SU-DHL-6 (cell line): ENCODE measurements at regions not wholly inside any gene's neighbourhood (a gene's known extent, or its start where the extent isn't known, plus 50 kb on each side); places are given as distances from the start of the nearest gene placed in this dataset.

Experiments
- H2AFZ ChIP-seq: fragments of 200-600 bp; sonication (generic); 2 replicates; pipeline ENCODE4 v1.6.1; 2014; ENCODE audit warnings: low read depth, mild to moderate bottlenecking, moderate library complexity, mixed read lengths, antibody characterized with exemption, low read length; ENCODE audit not compliant: severe bottlenecking
- H3F3A ChIP-seq: fragments of 200-600 bp; shearing (Covaris generic); 2 replicates; pipeline ENCODE4 v1.6.0; 2016; ENCODE audit warnings: antibody characterized with exemption, mild to moderate bottlenecking; ENCODE audit not compliant: insufficient read depth
- H3K27ac ChIP-seq: fragments of 200-600 bp; sonication (generic); 2 replicates; pipeline ENCODE4 v1.5.1; 2016; ENCODE audit warnings: low read depth, mild to moderate bottlenecking, low read length, moderate library complexity, mixed read lengths
- H3K27me3 ChIP-seq: fragments of 200-600 bp; sonication (generic), shearing (Covaris generic); 2 replicates; pipeline ENCODE4 v1.6.0; 2014; ENCODE audit warnings: mild to moderate bottlenecking, low read length
- H3K36me3 ChIP-seq: fragments of 200-600 bp; sonication (generic); 2 replicates; pipeline ENCODE4 v1.6.1; 2014; ENCODE audit warnings: mild to moderate bottlenecking, low read length, mixed read lengths
- H3K4me2 ChIP-seq: fragments of 300-600, 200-600 bp; shearing (Covaris generic), sonication (generic); 2 replicates; pipeline ENCODE4 v1.6.0; 2014; ENCODE audit warnings: low read length, low read depth, mild to moderate bottlenecking; ENCODE audit not compliant: poor library complexity, severe bottlenecking
- H3K4me3 ChIP-seq: fragments of 200-600 bp; sonication (generic); 2 replicates; pipeline ENCODE4 v1.5.1; 2014; ENCODE audit warnings: antibody characterized with exemption, low read length, mild to moderate bottlenecking, mixed read lengths; ENCODE audit not compliant: insufficient read depth, poor library complexity, severe bottlenecking
- H3K79me2 ChIP-seq: fragments of 200-600 bp; sonication (generic); 2 replicates; pipeline ENCODE4 v1.6.1; 2014; ENCODE audit warnings: mild to moderate bottlenecking, low read length, moderate library complexity; ENCODE audit not compliant: insufficient read depth
- H3K9ac ChIP-seq: fragments of 200-600 bp; sonication (generic); 2 replicates; pipeline ENCODE4 v1.7.0; 2014; ENCODE audit warnings: mild to moderate bottlenecking, low read length
- H3K9me2 ChIP-seq: fragments of 200-600 bp; sonication (generic); replicated peaks from 2 replicates; pipeline ENCODE4 v1.6.1; 2014; ENCODE audit warnings: low read length; ENCODE audit not compliant: insufficient read depth
- H3K9me3 ChIP-seq: fragments of 200-600 bp; sonication (generic); 2 replicates; pipeline ENCODE4 v1.6.1; 2014; ENCODE audit warnings: low read length, mixed read lengths; ENCODE audit not compliant: insufficient read depth
- H4K20me1 ChIP-seq: fragments of 200-600 bp; sonication (generic); 2 replicates; pipeline ENCODE4 v1.6.1; 2014; ENCODE audit warnings: low read depth, mild to moderate bottlenecking, antibody characterized with exemption, low read length, moderate library complexity, mixed read lengths
- EZH2phosphoT487 ChIP-seq: fragments of 200-600 bp; sonication (generic), shearing (Covaris generic); conservative IDR thresholded peaks from 2 replicates; pipeline ENCODE4 v1.6.1; 2018; ENCODE audit warnings: mild to moderate bottlenecking, antibody characterized with exemption, low read length, moderate library complexity, mixed read lengths
- TF ChIP-seq, protein P1 (sequence below): fragments of 200-600 bp; sonication (generic); IDR thresholded peaks from one replicate; pipeline ENCODE4 v1.5.1; 2017; ENCODE audit warnings: antibody characterized with exemption, mild to moderate bottlenecking, low read length, moderate library complexity; ENCODE audit not compliant: insufficient read depth, poor library complexity, severe bottlenecking

DNA sequence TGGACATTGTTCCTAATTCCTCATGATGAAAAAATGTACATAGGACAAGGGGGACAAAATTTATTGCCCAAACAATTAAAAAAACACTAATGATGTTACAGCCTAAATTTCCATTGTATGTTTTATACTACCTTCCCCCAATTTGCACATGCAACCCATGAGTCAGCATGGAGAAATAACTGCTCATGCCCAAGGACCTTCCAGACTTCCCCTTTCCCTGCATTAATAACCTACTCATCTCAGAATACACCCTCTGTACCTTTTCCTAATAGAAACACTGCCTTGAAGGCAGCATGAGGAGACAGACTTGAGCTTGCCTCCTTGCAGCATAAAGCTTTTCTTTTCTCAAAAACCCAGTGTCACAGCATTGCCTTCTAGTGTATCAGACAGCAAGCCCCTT, 2402.8 kb downstream of the TP53TG3F start:
- no peaks in the 10 kb centered on the region for H4K20me1 ChIP-seq
- no peak overlapping the region for H3K4me2 ChIP-seq
- no peak overlapping the region for H3K27ac ChIP-seq
- no peak overlapping the region for H2AFZ ChIP-seq
- TF ChIP-seq, protein P1, sequence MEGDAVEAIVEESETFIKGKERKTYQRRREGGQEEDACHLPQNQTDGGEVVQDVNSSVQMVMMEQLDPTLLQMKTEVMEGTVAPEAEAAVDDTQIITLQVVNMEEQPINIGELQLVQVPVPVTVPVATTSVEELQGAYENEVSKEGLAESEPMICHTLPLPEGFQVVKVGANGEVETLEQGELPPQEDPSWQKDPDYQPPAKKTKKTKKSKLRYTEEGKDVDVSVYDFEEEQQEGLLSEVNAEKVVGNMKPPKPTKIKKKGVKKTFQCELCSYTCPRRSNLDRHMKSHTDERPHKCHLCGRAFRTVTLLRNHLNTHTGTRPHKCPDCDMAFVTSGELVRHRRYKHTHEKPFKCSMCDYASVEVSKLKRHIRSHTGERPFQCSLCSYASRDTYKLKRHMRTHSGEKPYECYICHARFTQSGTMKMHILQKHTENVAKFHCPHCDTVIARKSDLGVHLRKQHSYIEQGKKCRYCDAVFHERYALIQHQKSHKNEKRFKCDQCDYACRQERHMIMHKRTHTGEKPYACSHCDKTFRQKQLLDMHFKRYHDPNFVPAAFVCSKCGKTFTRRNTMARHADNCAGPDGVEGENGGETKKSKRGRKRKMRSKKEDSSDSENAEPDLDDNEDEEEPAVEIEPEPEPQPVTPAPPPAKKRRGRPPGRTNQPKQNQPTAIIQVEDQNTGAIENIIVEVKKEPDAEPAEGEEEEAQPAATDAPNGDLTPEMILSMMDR: no peak
- no peak for TF ChIP-seq EZH2phosphoT487
- no peaks in the 10 kb centered on the region for H3K36me3 ChIP-seq
- H3K79me2 ChIP-seq: no peaks in the 10 kb centered on the region
- H3K27me3 ChIP-seq: no peaks in the 10 kb centered on the region
- no peaks in the 10 kb centered on the region for H3K9me2 ChIP-seq
- no peak overlapping the region for H3K4me3 ChIP-seq
- H3K9ac ChIP-seq: no peak overlapping the region
- H3F3A ChIP-seq: no peaks in the 10 kb centered on the region
- H3K9me3 ChIP-seq: 0 out of 2 replicates have a peak, but pooled peaks cover 3% of the 10 kb centered on the region

DNA sequence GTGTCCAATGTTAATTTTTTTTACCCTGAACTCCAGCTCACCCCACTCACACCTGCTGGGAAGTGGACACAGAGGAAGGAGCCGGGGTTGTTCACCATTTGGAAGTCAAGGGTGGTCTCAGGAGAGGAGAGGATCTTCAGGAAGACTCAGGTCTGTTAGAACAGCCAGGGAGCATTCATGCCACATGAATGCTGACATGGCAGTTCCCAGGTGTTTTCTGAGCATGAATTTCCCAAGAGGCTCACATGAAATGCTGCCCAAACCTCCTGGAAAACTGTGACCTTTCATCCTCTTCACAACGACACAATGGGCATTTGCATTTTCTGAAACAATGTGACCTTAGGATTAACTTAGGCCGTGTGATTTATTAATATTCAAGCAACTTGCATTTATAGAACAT, 2409.2 kb downstream of the TP53TG3F start:
- H2AFZ ChIP-seq: no peak overlapping the region
- H3K36me3 ChIP-seq: no peaks in the 10 kb centered on the region
- no peaks in the 10 kb centered on the region for H3K27me3 ChIP-seq
- 0 out of 2 replicates have a peak, but pooled peaks cover 3% of the 10 kb centered on the region for H3K9me3 ChIP-seq
- H3K9ac ChIP-seq: no peak overlapping the region
- no peaks in the 10 kb centered on the region; the same call in 1 of the 2 replicates for H3K9me2 ChIP-seq
- TF ChIP-seq, protein P1: no peak
- no peak for TF ChIP-seq EZH2phosphoT487
- no peak overlapping the region for H3K4me3 ChIP-seq
- no peaks in the 10 kb centered on the region for H3F3A ChIP-seq
- no peak overlapping the region for H3K4me2 ChIP-seq
- no peaks in the 10 kb centered on the region for H3K79me2 ChIP-seq
- H3K27ac ChIP-seq: no peak overlapping the region
- no peaks in the 10 kb centered on the region for H4K20me1 ChIP-seq

DNA sequence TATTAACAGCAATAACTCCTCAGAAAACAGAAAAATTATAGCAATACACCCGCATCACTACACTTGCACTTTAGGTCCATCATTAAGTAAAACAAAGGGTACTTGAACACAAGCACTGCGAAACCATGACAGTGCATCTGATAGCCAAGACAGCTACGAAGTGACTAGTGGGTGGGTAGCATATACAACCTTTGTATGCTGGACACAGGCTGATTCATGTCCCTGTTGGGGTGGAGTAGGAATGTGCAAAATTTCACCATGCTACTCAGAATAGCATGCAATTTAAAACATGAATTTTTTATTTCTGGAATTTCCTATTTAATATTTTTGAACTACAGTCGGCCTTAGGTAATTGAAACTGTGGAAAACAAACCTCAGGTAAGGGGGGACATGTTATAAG, 2414.1 kb downstream of the TP53TG3F start:
- Histone ChIP-seq H3K9ac (no peak overlapping the region), H3K4me3 (no peak overlapping the region), H3K4me2 (no peak overlapping the region), H3K27ac (no peak overlapping the region), H3K9me2 (no peaks in the 10 kb centered on the region; the same call in 1 of the 2 replicates), H3K27me3 (no peaks in the 10 kb centered on the region), H3K36me3 (no peaks in the 10 kb centered on the region), H2AFZ (no peak overlapping the region), H3K9me3 (no peaks in the 10 kb centered on the region; the same call in 1 of the 2 replicates), H3F3A (no peaks in the 10 kb centered on the region), H3K79me2 (no peaks in the 10 kb centered on the region), H4K20me1 (no peaks in the 10 kb centered on the region)
- TF ChIP-seq EZH2phosphoT487: no peak
- TF ChIP-seq, protein P1: no peak

DNA sequence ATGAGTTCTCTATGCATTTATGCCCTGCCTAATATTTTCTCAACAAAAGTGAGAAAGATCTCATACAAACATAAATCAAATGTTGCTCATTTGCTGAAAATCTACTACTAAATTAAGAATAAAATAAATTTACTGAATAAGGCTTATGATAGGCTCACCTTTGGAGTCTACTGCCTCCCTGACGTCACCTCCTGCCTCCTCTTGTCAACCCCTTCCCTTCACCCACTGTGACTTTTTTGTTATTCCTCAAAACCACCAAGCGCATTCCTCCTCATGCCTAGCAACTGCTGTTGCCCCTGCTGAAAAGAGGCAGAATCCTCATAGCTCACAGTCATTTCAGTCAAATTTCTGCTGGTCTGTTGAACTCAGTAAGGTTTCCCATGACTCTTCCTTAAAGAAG, 2422.2 kb downstream of the TP53TG3F start:
- H3K9me2 ChIP-seq: no peaks in the 10 kb centered on the region
- H3K4me3 ChIP-seq: no peak overlapping the region
- H4K20me1 ChIP-seq: no peaks in the 10 kb centered on the region
- no peak overlapping the region for H2AFZ ChIP-seq
- H3K4me2 ChIP-seq: no peak overlapping the region
- H3K36me3 ChIP-seq: no peaks in the 10 kb centered on the region
- H3K79me2 ChIP-seq: no peaks in the 10 kb centered on the region
- H3K27ac ChIP-seq: no peak overlapping the region
- no peaks in the 10 kb centered on the region for H3K27me3 ChIP-seq
- H3F3A ChIP-seq: no peaks in the 10 kb centered on the region
- TF ChIP-seq, protein P1: no peak
- no peak for TF ChIP-seq EZH2phosphoT487
- no peaks in the 10 kb centered on the region; the same call in 1 of the 2 replicates for H3K9me3 ChIP-seq
- no peak overlapping the region for H3K9ac ChIP-seq
